ENCODE measurements at regions not wholly inside any gene's neighbourhood (a gene's known extent, or its start where the extent isn't known, plus 50 kb on each side); places are given as distances from the start of the nearest gene placed in this dataset.

DNA sequence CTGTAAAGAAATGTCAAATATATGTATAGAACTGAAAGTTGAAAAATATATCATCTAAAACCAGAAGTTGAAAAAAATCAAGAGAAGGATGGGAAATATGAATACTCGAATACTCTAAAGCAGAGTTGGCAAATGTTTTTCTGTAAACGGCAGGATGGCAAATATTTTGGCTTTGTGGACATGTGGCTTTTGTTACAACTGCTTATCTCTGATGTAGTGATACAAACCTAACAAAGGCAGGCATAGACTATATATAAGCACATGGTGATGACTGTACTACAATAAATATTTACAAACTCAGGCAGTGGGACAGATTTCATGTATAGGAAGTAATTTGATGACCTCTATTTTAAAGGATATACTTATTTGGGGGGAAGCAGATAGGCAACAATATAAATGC is 224.6 kb upstream of the LRRTM4 start:
- TF ChIP-seq, protein P1, sequence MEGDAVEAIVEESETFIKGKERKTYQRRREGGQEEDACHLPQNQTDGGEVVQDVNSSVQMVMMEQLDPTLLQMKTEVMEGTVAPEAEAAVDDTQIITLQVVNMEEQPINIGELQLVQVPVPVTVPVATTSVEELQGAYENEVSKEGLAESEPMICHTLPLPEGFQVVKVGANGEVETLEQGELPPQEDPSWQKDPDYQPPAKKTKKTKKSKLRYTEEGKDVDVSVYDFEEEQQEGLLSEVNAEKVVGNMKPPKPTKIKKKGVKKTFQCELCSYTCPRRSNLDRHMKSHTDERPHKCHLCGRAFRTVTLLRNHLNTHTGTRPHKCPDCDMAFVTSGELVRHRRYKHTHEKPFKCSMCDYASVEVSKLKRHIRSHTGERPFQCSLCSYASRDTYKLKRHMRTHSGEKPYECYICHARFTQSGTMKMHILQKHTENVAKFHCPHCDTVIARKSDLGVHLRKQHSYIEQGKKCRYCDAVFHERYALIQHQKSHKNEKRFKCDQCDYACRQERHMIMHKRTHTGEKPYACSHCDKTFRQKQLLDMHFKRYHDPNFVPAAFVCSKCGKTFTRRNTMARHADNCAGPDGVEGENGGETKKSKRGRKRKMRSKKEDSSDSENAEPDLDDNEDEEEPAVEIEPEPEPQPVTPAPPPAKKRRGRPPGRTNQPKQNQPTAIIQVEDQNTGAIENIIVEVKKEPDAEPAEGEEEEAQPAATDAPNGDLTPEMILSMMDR (IDR thresholded peaks at IDR 0.05; ENCODE audit: insufficient read depth, low read length) = no peak
- TF ChIP-seq POLR2AphosphoS5 (IDR thresholded peaks at IDR 0.05; ENCODE audit: low read depth) (no peak), GABPA (IDR thresholded peaks at IDR 0.05; ENCODE audit: low read depth) (no peak), SPI1 (IDR thresholded peaks at IDR 0.05; ENCODE audit: borderline replicate concordance, low read depth) (no peak)
